ENCODE measurements at regions not wholly inside any gene's neighbourhood (a gene's known extent, or its start where the extent isn't known, plus 50 kb on each side); places are given as distances from the start of the nearest gene placed in this dataset.

- intact Hi-C loops (cut with DNase I; ENCODE audit: low total_unique reads): no loop called here
Observed at GRCh38 chr4:81790477-81790876, 318.8 kb upstream of the RASGEF1B start.

DNA sequence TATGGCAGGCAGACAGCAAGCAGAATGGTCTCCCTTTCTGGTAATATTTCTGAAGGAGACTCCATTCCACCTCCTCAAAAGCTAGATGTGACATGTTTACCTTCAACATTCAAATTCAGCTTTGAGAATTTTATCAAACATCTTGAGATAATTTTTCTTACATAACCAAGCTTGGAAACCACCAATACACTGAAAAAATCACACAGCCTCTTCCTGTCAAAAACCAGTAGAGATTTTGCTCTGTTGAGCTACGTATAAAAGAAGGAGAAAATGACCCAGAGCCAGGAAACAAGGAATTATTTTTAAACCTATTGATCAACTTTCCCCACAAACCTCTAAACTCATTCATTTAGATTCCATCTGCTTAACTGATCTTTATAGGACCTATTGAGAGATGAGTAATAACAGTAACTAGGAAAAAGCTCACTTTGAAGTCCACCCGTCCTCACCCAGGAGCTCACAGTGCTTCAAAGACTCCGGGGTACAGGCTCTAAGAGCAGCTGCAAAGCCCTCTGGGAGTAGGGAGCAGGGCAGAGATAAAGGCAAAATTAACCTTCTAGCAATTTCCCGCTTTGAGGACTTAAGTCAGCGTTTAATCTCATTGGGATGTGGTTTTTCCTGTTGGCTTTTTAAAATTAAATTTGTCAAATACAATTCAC, 318.2 kb upstream of the RASGEF1B start:
- Histone ChIP-seq H3K4me3 (no peak overlapping the region), H3K27ac (no peak overlapping the region), H3K9me3 (no peaks in the 10 kb centered on the region), H3K4me1 (peaks cover 0 to 4% of the 10 kb centered on the region in 2 donors), H3K27me3 (no peaks in the 10 kb centered on the region), H3K36me3 (no peaks in the 10 kb centered on the region)
- no peak for TF ChIP-seq POLR2A (IDR thresholded peaks at IDR 0.05)
- TF ChIP-seq, protein P1, sequence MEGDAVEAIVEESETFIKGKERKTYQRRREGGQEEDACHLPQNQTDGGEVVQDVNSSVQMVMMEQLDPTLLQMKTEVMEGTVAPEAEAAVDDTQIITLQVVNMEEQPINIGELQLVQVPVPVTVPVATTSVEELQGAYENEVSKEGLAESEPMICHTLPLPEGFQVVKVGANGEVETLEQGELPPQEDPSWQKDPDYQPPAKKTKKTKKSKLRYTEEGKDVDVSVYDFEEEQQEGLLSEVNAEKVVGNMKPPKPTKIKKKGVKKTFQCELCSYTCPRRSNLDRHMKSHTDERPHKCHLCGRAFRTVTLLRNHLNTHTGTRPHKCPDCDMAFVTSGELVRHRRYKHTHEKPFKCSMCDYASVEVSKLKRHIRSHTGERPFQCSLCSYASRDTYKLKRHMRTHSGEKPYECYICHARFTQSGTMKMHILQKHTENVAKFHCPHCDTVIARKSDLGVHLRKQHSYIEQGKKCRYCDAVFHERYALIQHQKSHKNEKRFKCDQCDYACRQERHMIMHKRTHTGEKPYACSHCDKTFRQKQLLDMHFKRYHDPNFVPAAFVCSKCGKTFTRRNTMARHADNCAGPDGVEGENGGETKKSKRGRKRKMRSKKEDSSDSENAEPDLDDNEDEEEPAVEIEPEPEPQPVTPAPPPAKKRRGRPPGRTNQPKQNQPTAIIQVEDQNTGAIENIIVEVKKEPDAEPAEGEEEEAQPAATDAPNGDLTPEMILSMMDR (IDR thresholded peaks at IDR 0.05): no peak
- intact Hi-C loops (cut with DNase I; ENCODE audit: low total_unique reads): no loop called here
- no peak for DNase-seq

More at GRCh38 chr4:81790477-81790876, 318.8 kb upstream of the RASGEF1B start:
- H3K36me3 ChIP-seq: no peaks in the 10 kb centered on the region
- H3K4me3 ChIP-seq: no peak overlapping the region
- peaks cover 0 to 4% of the 10 kb centered on the region in 2 donors for H3K4me1 ChIP-seq
- no peaks in the 10 kb centered on the region for H3K27me3 ChIP-seq
- TF ChIP-seq, protein P1 (IDR thresholded peaks at IDR 0.05): no peak
- TF ChIP-seq POLR2A (IDR thresholded peaks at IDR 0.05): no peak
- DNase-seq: no peak
- no peak overlapping the region for H3K27ac ChIP-seq
- no peaks in the 10 kb centered on the region for H3K9me3 ChIP-seq

GRCh38 chr4:81789158-81789557, 317.5 kb upstream of the RASGEF1B start:
- Histone ChIP-seq H3K4me3 (no peak overlapping the region), H3K36me3 (no peaks in the 10 kb centered on the region), H3K4me1 (peaks cover 0 to 4% of the 10 kb centered on the region in 2 donors), H3K27ac (no peak overlapping the region), H3K27me3 (no peaks in the 10 kb centered on the region), H3K9me3 (no peaks in the 10 kb centered on the region)
- DNase-seq: no peak
- intact Hi-C loops (cut with DNase I; ENCODE audit: low total_unique reads): no loop called here
- TF ChIP-seq, protein P1 (IDR thresholded peaks at IDR 0.05): no peak
- TF ChIP-seq POLR2A (IDR thresholded peaks at IDR 0.05): no peak

GRCh38 chr4:81786766-81787165, 315.1 kb upstream of the RASGEF1B start:
- H3K36me3 ChIP-seq: no peaks in the 10 kb centered on the region

More at GRCh38 chr4:81786766-81787165, 315.1 kb upstream of the RASGEF1B start:
- H3K4me3 ChIP-seq: no peak overlapping the region
- no peak for DNase-seq
- no peaks in the 10 kb centered on the region for H3K9me3 ChIP-seq
- peaks cover 0 to 4% of the 10 kb centered on the region in 2 donors for H3K4me1 ChIP-seq
- no peak for TF ChIP-seq POLR2A (IDR thresholded peaks at IDR 0.05)
- TF ChIP-seq, protein P1 (IDR thresholded peaks at IDR 0.05): no peak
- no peak overlapping the region for H3K27ac ChIP-seq
- no peaks in the 10 kb centered on the region for H3K27me3 ChIP-seq
- intact Hi-C loops (cut with DNase I; ENCODE audit: low total_unique reads): no loop called here
